ENCODE measurements at regions not wholly inside any gene's neighbourhood (a gene's known extent, or its start where the extent isn't known, plus 50 kb on each side); places are given as distances from the start of the nearest gene placed in this dataset.
A peak's percentile ranks its signal among the peaks of the same experiment; 100 is the strongest.

DNA sequence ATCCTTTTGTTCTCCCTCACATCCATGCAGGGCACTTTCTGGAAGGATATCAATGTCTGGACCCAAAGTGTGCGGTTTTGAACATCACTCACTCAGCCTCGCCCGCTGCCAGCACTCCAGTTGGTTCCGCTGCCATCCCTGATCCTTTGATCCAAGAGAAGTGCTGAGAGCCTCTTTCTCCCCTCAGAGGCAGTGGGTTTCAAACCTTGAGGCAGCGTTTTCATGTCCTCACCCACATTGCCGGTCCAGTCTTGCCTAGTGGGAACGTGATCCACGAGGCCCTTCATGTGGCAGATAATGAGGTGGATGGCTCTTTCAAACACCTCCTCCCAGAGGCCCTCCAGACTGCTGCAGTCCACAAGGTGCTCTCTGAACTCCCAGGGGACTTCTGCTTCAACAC lies 122.2 kb downstream of the ACTL8 start:
- Mint-ChIP-seq H3K9me3 (peaks cover 0 to 4% (median 0%) of the 10 kb centered on the region in 3 donors), H3K4me3 (no peak overlapping the region), H3K27ac (no peak overlapping the region), H3K4me1 (peaks cover 0 to 1% (median 0%) of the 10 kb centered on the region in 3 donors), H3K27me3 (peaks cover 10% of the 10 kb centered on the region), H3K36me3 (no peaks in the 10 kb centered on the region)

DNA sequence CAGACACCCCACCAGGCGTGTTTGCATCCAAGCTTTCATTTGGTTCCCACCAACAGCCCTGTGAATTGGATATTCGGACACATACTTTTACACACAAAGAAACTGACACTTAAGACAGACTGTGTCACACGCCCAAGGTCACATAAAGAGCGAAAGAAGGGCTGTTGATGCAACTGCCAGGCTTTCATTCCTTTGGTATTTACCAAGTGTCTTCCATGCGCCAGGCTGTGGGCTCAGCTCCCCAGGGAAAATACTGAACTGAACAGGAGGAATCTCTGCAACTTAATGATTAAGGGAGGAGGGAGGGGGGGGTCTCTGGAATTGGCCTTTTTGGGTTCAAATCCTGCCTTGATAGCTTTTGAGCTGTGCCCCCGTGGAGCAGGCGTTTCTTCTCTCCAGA lies 122.8 kb downstream of the ACTL8 start:
- no peak overlapping the region for H3K4me3 Mint-ChIP-seq
- H3K27ac Mint-ChIP-seq: no peak overlapping the region
- peaks cover 0 to 1% (median 0%) of the 10 kb centered on the region in 3 donors for H3K4me1 Mint-ChIP-seq
- no peaks in the 10 kb centered on the region for H3K36me3 Mint-ChIP-seq
- peaks cover 0 to 4% (median 0%) of the 10 kb centered on the region in 3 donors for H3K9me3 Mint-ChIP-seq
- peaks cover 10% of the 10 kb centered on the region for H3K27me3 Mint-ChIP-seq

DNA sequence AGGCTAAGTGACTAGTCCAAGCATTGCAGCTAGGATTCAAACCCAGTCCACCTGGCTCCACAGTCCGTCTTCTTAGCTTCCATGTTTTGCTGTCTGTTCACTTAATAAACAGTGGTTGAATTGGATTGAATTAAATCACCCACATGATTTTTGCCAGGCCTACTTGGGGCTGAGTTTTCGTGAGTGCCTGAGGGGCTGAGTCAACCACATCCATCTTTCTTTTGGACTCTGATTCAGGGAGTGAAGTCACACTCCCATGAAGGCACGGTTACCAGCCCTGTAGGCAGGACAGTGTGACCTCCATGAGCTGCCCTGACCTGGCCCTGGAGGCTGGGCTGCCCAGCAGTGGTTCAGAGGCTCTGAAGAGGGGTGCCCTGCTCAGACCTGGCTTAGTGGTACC lies 123.7 kb downstream of the ACTL8 start:
- Mint-ChIP-seq H3K27ac (no peak overlapping the region), H3K4me1 (peaks cover 0 to 1% (median 0%) of the 10 kb centered on the region in 3 donors), H3K4me3 (no peak overlapping the region), H3K36me3 (no peaks in the 10 kb centered on the region), H3K27me3 (peaks cover 10% of the 10 kb centered on the region), H3K9me3 (peaks cover 0 to 7% (median 0%) of the 10 kb centered on the region in 3 donors)

DNA sequence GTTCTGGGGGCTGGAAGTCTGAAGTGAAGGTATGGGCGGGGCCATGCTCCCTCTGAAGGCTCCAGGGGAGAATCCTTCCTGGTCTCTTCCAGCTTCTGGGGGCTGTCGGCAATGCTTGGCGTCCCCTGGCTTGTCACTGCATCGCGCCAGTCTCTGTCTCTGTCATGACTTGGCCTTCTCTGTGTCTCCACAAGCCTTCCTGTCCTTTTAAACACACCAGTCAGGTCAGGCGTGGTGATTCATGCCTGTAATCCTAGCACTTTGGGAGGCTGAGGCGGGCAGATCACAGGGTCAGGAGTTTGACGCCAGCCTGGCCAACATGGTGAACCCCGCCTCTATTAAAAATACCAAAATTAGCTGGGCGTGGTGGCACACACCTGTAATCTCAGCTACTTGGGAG lies 125.3 kb downstream of the ACTL8 start:
- H3K4me1 Mint-ChIP-seq: no peaks in the 10 kb centered on the region
- no peaks in the 10 kb centered on the region for H3K36me3 Mint-ChIP-seq
- peak overlapping the region in 1 of 4 donors; percentile 28 for H3K4me3 Mint-ChIP-seq
- H3K27me3 Mint-ChIP-seq: peaks cover 16% of the 10 kb centered on the region
- peaks cover 0 to 10% (median 0%) of the 10 kb centered on the region in 3 donors for H3K9me3 Mint-ChIP-seq
- H3K27ac Mint-ChIP-seq: no peak overlapping the region

DNA sequence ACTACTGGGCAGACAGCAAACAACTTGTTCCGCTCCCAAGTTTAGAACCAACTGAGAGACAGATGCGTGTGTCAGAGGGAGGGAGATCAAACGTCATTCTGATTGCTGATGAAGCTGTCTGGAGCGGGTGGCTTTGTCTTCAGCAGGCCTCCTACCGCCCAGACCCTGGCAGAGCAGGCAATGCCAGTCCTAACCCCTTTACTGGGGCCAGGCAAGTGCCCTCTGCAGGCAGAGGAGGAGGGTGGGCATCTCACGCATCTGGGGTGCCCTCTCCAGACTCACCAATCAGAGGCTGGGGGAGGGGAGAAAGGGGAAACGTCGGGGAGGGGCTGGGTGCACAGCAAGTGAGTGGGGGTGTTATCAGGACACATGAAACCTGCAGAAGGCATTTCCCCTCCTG lies 126.6 kb downstream of the ACTL8 start:
- H3K9me3 Mint-ChIP-seq: peaks cover 0 to 7% (median 0%) of the 10 kb centered on the region in 3 donors
- no peak overlapping the region for H3K4me3 Mint-ChIP-seq
- H3K36me3 Mint-ChIP-seq: no peaks in the 10 kb centered on the region
- peaks cover 15% of the 10 kb centered on the region for H3K27me3 Mint-ChIP-seq
- no peaks in the 10 kb centered on the region for H3K4me1 Mint-ChIP-seq
- H3K27ac Mint-ChIP-seq: no peak overlapping the region

- H3K4me1 Mint-ChIP-seq: no peaks in the 10 kb centered on the region
- peaks cover 0 to 6% (median 2%) of the 10 kb centered on the region in 3 donors for H3K9me3 Mint-ChIP-seq
- peaks cover 15% of the 10 kb centered on the region for H3K27me3 Mint-ChIP-seq
- no peak overlapping the region for H3K27ac Mint-ChIP-seq
- no peak overlapping the region for H3K4me3 Mint-ChIP-seq
- no peaks in the 10 kb centered on the region for H3K36me3 Mint-ChIP-seq
These were observed 128.0 kb downstream of the ACTL8 start for GRCh38 chr1:17883136-17883535.

DNA sequence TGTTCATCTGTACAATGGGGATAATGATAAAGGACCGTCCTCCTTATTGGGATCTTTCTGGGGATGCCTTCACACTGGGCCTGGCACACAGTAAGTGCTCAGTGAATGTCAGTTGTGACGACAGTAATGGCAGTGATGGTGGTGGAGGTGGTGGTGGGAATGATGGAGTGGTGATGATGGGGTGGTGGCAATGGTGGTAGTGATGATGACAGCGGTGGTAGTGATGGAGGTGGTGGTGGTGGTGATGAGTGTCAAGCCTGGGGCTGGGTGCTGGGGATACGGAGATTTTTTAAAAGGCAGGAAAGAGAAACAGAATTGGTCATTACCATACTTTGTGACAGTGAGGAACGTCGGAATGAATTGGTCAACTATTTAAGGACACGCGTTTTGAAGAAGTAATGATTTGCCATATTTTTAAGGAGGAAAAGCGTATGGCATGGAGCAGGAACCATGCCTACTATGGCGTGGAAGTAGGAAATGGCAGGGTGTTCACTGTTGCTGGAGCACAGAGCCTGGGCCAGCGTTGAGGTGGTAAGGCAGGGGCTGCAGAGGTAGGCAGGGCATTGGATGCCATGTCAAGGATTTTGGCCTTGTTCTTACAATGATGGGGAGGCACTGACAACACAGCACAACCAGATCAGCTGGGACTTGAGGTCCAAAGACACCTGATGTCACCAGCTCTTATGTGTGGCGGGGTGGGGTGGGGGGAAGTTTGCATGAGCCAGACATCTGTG lies 128.7 kb downstream of the ACTL8 start:
- Mint-ChIP-seq H3K36me3 (no peaks in the 10 kb centered on the region), H3K4me1 (no peaks in the 10 kb centered on the region), H3K9me3 (peaks cover 0 to 6% (median 4%) of the 10 kb centered on the region in 3 donors), H3K27ac (peak overlapping the region in 1 of 3 donors; percentile 63), H3K4me3 (no peak overlapping the region), H3K27me3 (peaks cover 15% of the 10 kb centered on the region)

DNA sequence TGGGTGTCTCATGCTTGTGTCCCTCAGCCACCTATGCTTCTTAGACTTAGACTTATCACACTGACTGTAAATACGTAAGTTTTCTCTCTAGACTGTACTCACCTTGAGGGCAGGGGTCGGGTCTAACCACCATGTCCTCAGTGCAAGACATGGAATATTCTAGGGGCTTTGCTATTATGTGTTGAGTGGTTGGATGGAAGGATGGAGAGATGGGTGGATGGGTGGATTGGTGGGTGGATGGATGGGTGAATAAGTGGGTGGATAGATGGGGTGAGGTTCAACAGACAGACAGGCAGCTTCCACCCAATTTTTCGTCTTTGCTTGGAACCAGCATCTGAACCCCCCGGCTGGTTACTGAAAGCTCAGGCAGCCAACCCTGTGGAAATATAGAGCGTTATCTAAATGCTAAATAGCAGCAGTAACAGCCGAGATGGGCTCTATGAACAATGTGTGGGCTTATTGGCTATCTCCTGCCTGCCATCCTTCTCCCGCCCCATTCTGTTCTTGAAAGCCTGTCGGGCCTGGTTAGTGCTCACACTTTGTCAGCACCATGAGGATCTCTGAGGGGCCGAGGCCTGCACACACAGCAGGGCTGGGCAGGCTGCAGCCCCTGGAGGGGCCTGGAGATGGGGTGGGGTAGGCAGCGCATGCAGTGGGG lies 130.7 kb downstream of the ACTL8 start:
- Mint-ChIP-seq H3K4me1 (no peaks in the 10 kb centered on the region), H3K9me3 (peaks cover 0 to 7% (median 6%) of the 10 kb centered on the region in 3 donors), H3K27me3 (peaks cover 16% of the 10 kb centered on the region), H3K4me3 (no peak overlapping the region), H3K27ac (no peak overlapping the region), H3K36me3 (no peaks in the 10 kb centered on the region)

- peaks cover 13% of the 10 kb centered on the region for H3K27me3 Mint-ChIP-seq
- no peaks in the 10 kb centered on the region for H3K4me1 Mint-ChIP-seq
- no peaks in the 10 kb centered on the region for H3K36me3 Mint-ChIP-seq
- H3K9me3 Mint-ChIP-seq: peaks cover 0 to 7% (median 6%) of the 10 kb centered on the region in 3 donors
- no peak overlapping the region for H3K4me3 Mint-ChIP-seq
- no peak overlapping the region for H3K27ac Mint-ChIP-seq
These were observed 131.3 kb downstream of the ACTL8 start for GRCh38 chr1:17886386-17886785.

- Mint-ChIP-seq H3K4me3 (no peak overlapping the region), H3K9me3 (peaks cover 0 to 7% (median 6%) of the 10 kb centered on the region in 3 donors), H3K4me1 (no peaks in the 10 kb centered on the region), H3K36me3 (no peaks in the 10 kb centered on the region), H3K27ac (no peak overlapping the region), H3K27me3 (peaks cover 12% of the 10 kb centered on the region)
These were observed 131.8 kb downstream of the ACTL8 start for GRCh38 chr1:17886838-17887441.

GRCh38 chr1:17887661-17888371 lies 132.7 kb downstream of the ACTL8 start:
- Mint-ChIP-seq H3K27ac (no peak overlapping the region), H3K4me1 (no peaks in the 10 kb centered on the region)

DNA sequence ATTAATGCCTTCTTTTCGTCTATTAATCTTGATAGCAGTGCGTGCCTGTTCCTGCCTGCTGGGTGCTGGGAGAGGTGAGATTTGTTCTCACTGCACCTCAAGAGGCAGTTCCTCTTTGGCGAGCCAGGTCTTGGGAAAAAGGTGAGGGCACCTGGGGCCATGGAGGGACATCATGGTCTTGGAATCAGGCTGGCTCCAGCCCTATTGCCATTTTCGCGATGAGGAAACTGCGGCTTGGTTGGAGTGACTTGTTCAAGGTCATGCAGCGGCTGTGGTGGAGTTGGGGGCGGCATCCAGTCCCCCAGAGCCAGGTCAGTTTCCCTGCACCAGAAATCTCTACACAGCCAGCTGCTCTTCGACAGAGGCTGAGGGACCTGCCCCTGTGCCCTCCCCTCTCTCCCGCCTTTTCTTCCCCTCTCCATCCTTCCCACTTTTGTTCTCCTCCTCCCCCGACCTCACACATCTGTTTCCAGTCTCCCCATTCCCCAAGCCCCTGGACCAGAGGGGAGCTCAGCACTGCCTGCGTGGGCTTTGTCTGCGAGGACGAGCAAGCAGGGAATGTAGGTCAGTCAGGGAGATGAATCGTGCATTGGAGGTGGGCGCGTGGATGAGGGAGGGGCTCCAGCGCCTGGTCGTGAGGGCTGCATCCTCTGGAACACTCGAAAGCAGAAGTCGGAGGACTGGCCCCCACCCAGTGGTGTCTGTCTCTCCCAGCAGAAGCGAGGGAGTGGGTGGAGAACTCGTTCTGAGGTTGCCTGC lies 135.1 kb downstream of the ACTL8 start:
- no peak overlapping the region for H3K27ac Mint-ChIP-seq
- no peak overlapping the region for H3K4me3 Mint-ChIP-seq
- no peaks in the 10 kb centered on the region for H3K4me1 Mint-ChIP-seq
- H3K27me3 Mint-ChIP-seq: peaks cover 10% of the 10 kb centered on the region
- H3K9me3 Mint-ChIP-seq: peaks cover 0 to 7% (median 0%) of the 10 kb centered on the region in 3 donors
- no peaks in the 10 kb centered on the region for H3K36me3 Mint-ChIP-seq

More at GRCh38 chr1:17887661-17888371, 132.7 kb downstream of the ACTL8 start:
- no peak overlapping the region for H3K4me3 Mint-ChIP-seq
- peaks cover 0 to 7% (median 6%) of the 10 kb centered on the region in 3 donors for H3K9me3 Mint-ChIP-seq
- peaks cover 10% of the 10 kb centered on the region for H3K27me3 Mint-ChIP-seq
- no peaks in the 10 kb centered on the region for H3K36me3 Mint-ChIP-seq

DNA sequence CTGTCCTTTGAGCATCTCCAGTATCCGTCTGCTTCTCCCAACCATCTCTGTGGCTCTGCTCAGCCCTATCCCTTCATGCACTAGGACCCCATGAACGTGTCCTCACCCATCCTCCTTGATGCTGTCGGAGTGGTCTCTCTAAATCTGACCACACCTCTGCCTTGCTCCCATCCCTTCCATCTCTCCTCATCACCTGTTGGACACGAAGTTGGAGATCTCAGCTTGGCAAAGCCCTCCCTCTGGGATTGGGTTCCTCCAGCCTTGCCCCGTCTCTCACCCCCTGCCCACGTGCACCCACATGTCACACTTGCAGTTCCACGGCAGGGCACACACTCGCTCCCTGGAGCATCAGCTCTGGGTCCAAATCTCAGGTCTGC lies 135.7 kb downstream of the ACTL8 start:
- H3K27me3 Mint-ChIP-seq: peaks cover 10% of the 10 kb centered on the region
- no peaks in the 10 kb centered on the region for H3K36me3 Mint-ChIP-seq
- no peak overlapping the region for H3K4me3 Mint-ChIP-seq
- H3K4me1 Mint-ChIP-seq: no peaks in the 10 kb centered on the region
- H3K9me3 Mint-ChIP-seq: peaks cover 0 to 7% (median 0%) of the 10 kb centered on the region in 3 donors
- H3K27ac Mint-ChIP-seq: no peak overlapping the region

Measured in IgD-negative memory B cell (primary cell).